Panc1 (cell line): ENCODE measurements at regions not wholly inside any gene's neighbourhood (a gene's known extent, or its start where the extent isn't known, plus 50 kb on each side); places are given as distances from the start of the nearest gene placed in this dataset.

Source experiments
- ATAC-seq: fragments of 200-7000 bp; cut with Tn5 transposase; 2 replicates; pipeline ENCODE4 v1.9.1; 2020; ENCODE audit warnings: mild to moderate bottlenecking, moderate library complexity
- BruUV-seq: library from RNA; stranded (reverse); fragments of 400-500 nt; replicated peaks from 2 replicates; lab custom pipeline; 2021; lab: Mats Ljungman, UMichigan
- CTCF ChIA-PET: fragments of 300-600 bp; sonication (Branson Sonifier 250); formaldehyde crosslinking; loops from one replicate; lab custom pipeline; 2022; ENCODE audit warnings: antibody characterized with exemption; lab: Charles Lee
- POLR2A ChIA-PET: fragments of 300-600 bp; sonication (Branson Sonifier 250); formaldehyde crosslinking; loops from one replicate; lab custom pipeline; 2022; ENCODE audit warnings: antibody characterized with exemption; lab: Charles Lee
- DNase-seq: peaks from one replicate; pipeline ENCODE4 v3.0.0-alpha.2; 2010; ENCODE audit warnings: low read depth, low spot score
- H3K27ac ChIP-seq: 2 replicates; pipeline ENCODE4 v1.5.1; 2011; ENCODE audit warnings: mild to moderate bottlenecking, low read length, inconsistent platforms
- H3K27me3 ChIP-seq: fragments of 200-500 bp; sonication (Bioruptor generic); 2 replicates; pipeline ENCODE4 v1.6.0; 2014; ENCODE audit warnings: low read length, inconsistent platforms; ENCODE audit not compliant: control insufficient read depth, insufficient read depth
- H3K36me3 ChIP-seq: fragments of 200-500 bp; sonication (Bioruptor generic); 2 replicates; pipeline ENCODE4 v1.5.1; 2014; ENCODE audit warnings: inconsistent platforms, mild to moderate bottlenecking, low read length, moderate library complexity; ENCODE audit not compliant: control insufficient read depth, insufficient read depth
- H3K4me1 ChIP-seq: 2 replicates; pipeline ENCODE4 v1.5.1; 2011; ENCODE audit warnings: inconsistent platforms, mild to moderate bottlenecking, low read length, moderate library complexity; ENCODE audit not compliant: control insufficient read depth, insufficient read depth
- H3K4me3 ChIP-seq, 2 experiments: 2 replicates each; pipeline ENCODE4 v1.5.1; 2011 to 2012; ENCODE audit warnings: low read depth in 2 of 2, low read length in 2 of 2, mild to moderate bottlenecking in 2 of 2, inconsistent platforms in 1 of 2, moderate library complexity in 1 of 2
- H3K9me3 ChIP-seq: fragments of 200-500 bp; sonication (Bioruptor generic); 2 replicates; pipeline ENCODE4 v1.5.1; 2014; ENCODE audit warnings: low read depth, mild to moderate bottlenecking, inconsistent platforms, low read length, moderate library complexity; ENCODE audit not compliant: control insufficient read depth, insufficient read depth
- CTCF ChIP-seq: fragments of 450-650 bp; IDR thresholded peaks from 2 replicates; pipeline ENCODE4 v1.5.1; 2017; ENCODE audit warnings: mild to moderate bottlenecking
- POLR2AphosphoS5 ChIP-seq: IDR thresholded peaks from 2 replicates; pipeline ENCODE4 v1.6.1; 2012; ENCODE audit warnings: mild to moderate bottlenecking, low read depth, low read length, moderate library complexity
- REST ChIP-seq, 2 experiments: IDR thresholded peaks; 2 replicates each; pipeline ENCODE4 v1.6.1; 2011 to 2012; ENCODE audit warnings: low read depth in 2 of 2, control low read depth in 1 of 2, low read length in 1 of 2, mild to moderate bottlenecking in 1 of 2, moderate library complexity in 1 of 2; ENCODE audit not compliant: insufficient read depth in 1 of 2
- SIN3A ChIP-seq: IDR thresholded peaks from 2 replicates; pipeline ENCODE4 v1.6.1; 2012; ENCODE audit warnings: low read depth, mild to moderate bottlenecking, low read length, moderate library complexity, borderline replicate concordance; ENCODE audit not compliant: insufficient read depth
- TCF7L2 ChIP-seq: IDR thresholded peaks from 2 replicates; pipeline ENCODE4 v1.6.1; 2011; ENCODE audit warnings: mild to moderate bottlenecking, low read depth, low read length, inconsistent platforms
- in situ Hi-C: cut with HindIII; loops from 2 replicates; pipeline ENCODE4 v1.10.0; 2016; ENCODE audit warnings: low sequenced_read_pairs, low pct_unique_long_range_greater_than_20kb
- intact Hi-C: fragments of 100-400 bp; cut with micrococcal nuclease; formaldehyde crosslinking; loops from one replicate; pipeline ENCODE4 v1.10.0; 2022; ENCODE audit not compliant: unreplicated experiment

GRCh38 chr1:5586629-5587028 is 405.6 kb downstream of the NPHP4 start:
- H3K27me3 ChIP-seq, result peaks cover 6% of the 10 kb centered on the region; the same call in 1 of the 2 replicates
- BruUV-seq, result no TSS peak
- DNase-seq (no peak), ATAC-seq (no peak)
- in situ Hi-C loops, result no loop called here
- no peaks in the 10 kb centered on the region for H3K4me1 ChIP-seq
- H3K4me3 ChIP-seq, result no peak overlapping the region
- H3K36me3 ChIP-seq, result no peaks in the 10 kb centered on the region
- ChIA-PET POLR2A (no interaction called here), CTCF (no interaction called here)
- no peaks in the 10 kb centered on the region for H3K9me3 ChIP-seq
- no peak overlapping the region for H3K27ac ChIP-seq
- intact Hi-C loops, result no loop called here
- TF ChIP-seq POLR2AphosphoS5 (no peak), SIN3A (no peak), CTCF (no peak), REST (IDR thresholded peaks at IDR 0.05; ENCODE audit: insufficient read depth in 1 of 2, low read depth in 2 of 2, low read length in 1 of 2) (no peak), TCF7L2 (no peak)

GRCh38 chr1:5585256-5585655 is 407.0 kb downstream of the NPHP4 start:
- intact Hi-C loops (no loop called here), in situ Hi-C loops (no loop called here)
- H3K27ac ChIP-seq, result no peak overlapping the region
- peaks cover 6% of the 10 kb centered on the region for H3K27me3 ChIP-seq
- no TSS peak for BruUV-seq
- no peaks in the 10 kb centered on the region for H3K9me3 ChIP-seq
- DNase-seq (no peak), ATAC-seq (no peak)
- POLR2A ChIA-PET, result no interaction called here
- CTCF ChIA-PET, result no interaction called here
- H3K4me1 ChIP-seq, result no peaks in the 10 kb centered on the region
- no peak for TF ChIP-seq SIN3A
- no peak for TF ChIP-seq POLR2AphosphoS5
- no peak for TF ChIP-seq TCF7L2
- no peak for TF ChIP-seq CTCF
- no peak for TF ChIP-seq REST (IDR thresholded peaks at IDR 0.05; ENCODE audit: insufficient read depth in 1 of 2, low read depth in 2 of 2, low read length in 1 of 2)
- H3K4me3 ChIP-seq, result no peak overlapping the region
- H3K36me3 ChIP-seq, result no peaks in the 10 kb centered on the region
